Stimulated activated CD4-positive, alpha-beta T cell treated with anti-CD3 and anti-CD28 coated beads, Interleukin-4, amount 100 ng/mL, for 1 hour (primary cell): ENCODE measurements at regions not wholly inside any gene's neighbourhood (a gene's known extent, or its start where the extent isn't known, plus 50 kb on each side); places are given as distances from the start of the nearest gene placed in this dataset.

ENCODE experiments used
- DNase-seq: peaks from one replicate; pipeline ENCODE4 v3.0.0-alpha.2; 2020

DNA sequence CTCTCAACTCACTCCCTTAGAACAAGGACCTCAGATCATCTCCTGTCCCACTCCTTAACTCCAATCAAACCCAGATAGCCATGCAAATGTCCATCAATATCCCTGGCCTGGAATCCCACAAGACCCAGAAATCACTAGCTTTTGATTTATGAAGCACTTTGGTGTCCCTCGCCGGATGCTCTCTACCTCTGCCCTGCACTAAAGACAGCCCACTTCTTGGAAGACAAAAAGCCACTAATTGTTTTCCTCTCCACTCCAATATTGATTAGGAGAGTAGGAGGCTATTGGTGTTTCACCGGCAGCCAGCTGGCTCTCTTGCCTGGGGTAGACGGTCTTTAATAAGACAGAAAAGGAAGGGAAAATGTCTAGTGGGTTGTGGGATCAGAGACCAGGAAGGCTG lies 221.2 kb downstream of the BUD13 start:
- no peak for DNase-seq

DNA sequence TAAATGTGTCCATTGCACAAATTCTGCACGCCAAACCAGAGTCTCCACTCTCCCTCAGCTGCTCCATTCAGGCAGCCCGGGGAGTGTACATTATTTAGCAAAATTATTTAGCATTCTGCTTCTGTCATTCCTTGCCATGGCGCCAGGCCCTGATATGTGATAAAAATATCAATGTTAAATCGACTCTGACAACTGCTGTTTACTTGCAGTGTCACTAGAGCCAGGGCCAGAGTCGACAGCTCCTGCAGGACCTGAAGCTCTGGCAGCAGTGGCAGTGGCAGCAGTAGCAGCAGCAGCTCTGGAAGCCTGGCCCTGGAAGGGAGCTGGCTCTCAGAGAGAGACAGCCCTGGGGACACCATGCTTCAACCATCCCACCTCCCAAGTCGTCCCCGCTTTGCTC lies 224.5 kb downstream of the BUD13 start:
- DNase-seq: no peak

- DNase-seq: no peak
Observed at GRCh38 chr11:116547571-116547970, 225.2 kb downstream of the BUD13 start.

- DNase-seq: no peak
Observed at GRCh38 chr11:116545912-116546311, 226.9 kb downstream of the BUD13 start.

- DNase-seq: no peak
Observed at GRCh38 chr11:116544721-116545120, 228.1 kb downstream of the BUD13 start.

DNA sequence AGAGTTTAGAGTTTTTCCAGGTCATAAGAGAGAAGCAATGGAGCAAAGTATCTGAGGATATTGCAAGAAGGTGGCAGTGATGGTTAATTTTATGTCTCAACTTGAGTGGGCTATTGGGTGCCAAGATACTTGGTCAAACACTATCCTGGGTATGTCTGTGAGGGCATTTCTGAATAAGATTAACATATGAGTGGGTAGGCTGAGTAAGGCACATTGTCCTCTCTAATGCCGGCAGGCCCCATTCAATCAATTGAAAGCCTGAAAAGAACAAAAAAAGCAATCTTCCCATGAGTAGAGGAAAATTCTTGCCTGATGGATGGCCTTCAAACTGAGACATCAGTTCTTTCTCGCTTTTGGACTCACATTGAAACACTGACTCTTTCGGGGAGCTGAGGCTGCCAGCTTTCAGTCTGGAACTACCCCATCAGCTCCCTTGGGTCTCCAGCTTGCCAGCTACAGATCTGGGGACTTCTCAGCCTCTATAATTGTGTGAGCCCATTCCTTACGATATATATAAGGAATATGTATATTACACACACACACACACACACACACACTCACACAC lies 228.8 kb downstream of the BUD13 start:
- no peak for DNase-seq

DNA sequence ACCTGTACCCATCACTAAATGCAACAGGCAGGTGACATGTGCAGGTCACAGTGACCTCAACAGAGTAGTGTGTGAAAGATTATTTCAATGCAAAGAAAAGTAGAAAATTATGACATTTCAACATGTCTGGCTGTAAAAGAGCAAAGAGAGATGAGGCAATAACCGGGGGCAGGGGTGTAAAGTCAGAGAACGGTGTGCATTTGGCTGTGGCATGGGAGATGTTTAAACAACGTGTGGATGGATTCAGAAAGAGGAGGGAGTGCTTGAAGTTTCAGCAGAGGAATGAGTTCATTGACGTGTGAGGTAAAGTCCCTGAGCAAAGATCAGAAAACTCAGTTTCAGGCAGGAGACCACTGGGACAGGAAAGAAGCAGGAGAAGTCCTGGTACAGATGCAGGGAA lies 229.7 kb downstream of the BUD13 start:
- DNase-seq: no peak

DNA sequence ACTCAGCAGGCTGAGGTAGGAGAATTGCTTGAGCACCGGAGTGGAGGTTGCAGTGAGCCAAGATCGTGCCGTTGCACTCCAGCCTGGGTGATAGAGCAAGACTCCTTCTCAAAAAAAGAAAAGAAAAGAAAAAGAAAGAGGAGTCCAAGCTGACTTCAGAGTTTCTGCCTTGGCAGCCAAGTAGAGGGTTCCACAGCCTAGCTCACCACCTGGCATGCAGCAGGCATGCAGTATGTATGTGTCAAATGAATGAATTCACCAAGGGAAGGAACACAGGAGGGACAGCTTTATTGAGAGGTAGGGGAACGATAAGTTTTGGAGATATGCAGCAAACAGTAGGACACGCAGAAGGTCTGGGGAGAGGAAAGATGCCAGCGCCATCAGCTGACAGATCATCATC lies 230.4 kb downstream of the BUD13 start:
- no peak for DNase-seq

GRCh38 chr11:116541460-116541859 lies 231.3 kb downstream of the BUD13 start:
- DNase-seq: no peak

GRCh38 chr11:116540645-116541304 lies 232.0 kb downstream of the BUD13 start:
- no peak for DNase-seq

DNA sequence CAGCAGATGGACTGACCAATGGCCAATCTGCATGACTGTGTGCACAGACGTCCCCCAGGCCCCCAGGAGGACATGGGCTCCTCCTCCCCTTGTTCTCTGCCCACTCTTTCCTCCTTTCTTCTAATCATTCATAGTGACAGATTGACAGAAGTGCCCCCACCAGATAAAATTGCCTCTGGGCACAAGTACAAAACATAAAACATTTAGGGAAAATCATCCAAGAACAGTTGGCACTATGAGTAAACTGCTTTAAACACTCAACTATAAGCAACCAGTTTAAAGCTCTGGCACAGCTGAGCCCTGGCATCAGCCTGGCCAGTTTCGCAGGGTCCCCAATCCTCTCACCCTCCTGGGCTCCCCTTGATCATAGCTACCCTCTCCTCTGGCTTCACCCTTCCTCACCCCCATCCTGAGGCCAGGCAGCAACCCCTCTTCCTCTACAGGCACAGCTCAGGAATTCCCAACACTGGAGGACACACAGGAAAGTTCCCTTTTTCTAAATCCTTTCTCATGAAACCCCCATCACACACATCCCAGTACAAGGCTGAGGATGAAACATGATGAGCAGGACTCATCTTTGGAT lies 232.9 kb downstream of the BUD13 start:
- no peak for DNase-seq

- DNase-seq: no peak
Observed at GRCh38 chr11:116539211-116539610, 233.6 kb downstream of the BUD13 start.

- DNase-seq: no peak
Observed at GRCh38 chr11:116538677-116539076, 234.1 kb downstream of the BUD13 start.

- DNase-seq: no peak
Observed at GRCh38 chr11:116537709-116538108, 235.1 kb downstream of the BUD13 start.

DNA sequence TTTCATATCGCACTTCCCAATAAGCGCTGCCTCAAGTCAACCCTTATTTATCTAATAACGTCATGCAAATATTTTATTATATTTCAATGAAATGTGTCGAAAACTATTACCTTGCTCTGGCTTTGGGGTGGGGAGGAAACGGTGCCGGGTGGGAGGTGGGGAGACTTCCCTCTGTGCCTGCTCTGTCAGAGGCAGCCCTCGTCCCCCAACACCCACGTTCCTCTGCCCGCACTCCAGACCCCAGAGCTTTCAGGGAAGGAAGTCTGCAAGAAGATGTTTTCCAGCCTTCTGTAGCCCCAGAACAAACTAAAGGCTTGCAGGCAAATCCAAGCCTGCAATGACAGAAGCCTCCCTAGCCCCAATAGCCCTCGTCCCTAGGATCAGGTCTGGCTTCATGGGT lies 235.7 kb downstream of the BUD13 start:
- DNase-seq: no peak

- DNase-seq: no peak
Observed at GRCh38 chr11:116536416-116536815, 236.4 kb downstream of the BUD13 start.

DNA sequence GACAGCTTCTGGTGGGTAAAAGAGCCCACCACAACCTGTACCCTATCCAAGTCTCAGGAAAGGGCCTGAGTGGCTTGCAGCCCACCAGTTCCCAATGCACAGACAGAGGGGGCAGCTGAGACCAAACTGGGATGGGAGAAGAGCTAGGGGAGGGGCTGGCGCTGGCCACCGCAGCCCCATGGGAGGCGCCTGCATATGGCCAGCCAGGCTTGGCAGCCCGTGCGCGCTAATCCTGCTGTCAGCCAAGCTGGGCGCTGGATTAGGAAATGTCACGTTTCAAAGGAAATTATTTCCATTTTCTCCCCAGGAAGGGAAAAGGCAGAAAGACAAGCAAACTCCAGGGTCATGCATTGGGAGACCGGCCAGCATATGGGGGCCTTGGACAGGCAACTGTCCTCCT lies 236.8 kb downstream of the BUD13 start:
- DNase-seq: no peak

- DNase-seq: no peak
Observed at GRCh38 chr11:116535120-116535519, 237.7 kb downstream of the BUD13 start.

DNA sequence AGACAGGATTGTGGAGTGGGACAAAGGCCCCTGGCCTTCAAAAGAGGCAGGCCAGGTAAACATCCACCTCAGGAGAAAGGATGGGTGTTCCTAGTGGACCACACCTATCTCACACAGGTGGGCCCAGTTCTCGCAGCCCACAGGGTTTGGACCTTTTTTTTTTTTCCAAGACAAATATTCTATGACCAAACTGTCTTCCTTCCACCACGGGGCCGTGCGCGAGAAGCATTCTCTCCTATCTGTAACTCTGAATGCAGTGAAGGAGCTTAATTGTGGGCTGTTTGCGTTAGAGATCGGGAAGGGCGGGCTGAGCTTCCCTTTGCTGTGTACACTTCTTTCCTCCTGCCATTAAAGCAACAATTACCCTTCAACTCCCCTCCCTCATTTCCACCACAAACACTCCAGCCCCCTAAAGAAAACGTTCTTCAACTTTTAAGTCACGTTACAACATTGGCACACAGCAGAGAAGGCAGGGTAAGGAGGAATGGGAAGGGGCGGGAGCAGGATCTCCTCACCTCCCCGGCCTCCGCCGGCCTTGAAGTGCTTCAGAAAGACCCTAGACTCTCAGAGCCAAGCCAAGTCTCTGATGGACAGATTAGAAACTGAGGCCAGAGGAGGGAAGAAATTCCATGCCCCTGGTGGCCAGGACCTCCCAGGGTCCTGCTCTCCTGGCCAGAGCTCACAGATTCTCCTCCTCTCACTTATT lies 238.4 kb downstream of the BUD13 start:
- no peak for DNase-seq

GRCh38 chr11:116533186-116533825 lies 239.5 kb downstream of the BUD13 start:
- DNase-seq: no peak

DNA sequence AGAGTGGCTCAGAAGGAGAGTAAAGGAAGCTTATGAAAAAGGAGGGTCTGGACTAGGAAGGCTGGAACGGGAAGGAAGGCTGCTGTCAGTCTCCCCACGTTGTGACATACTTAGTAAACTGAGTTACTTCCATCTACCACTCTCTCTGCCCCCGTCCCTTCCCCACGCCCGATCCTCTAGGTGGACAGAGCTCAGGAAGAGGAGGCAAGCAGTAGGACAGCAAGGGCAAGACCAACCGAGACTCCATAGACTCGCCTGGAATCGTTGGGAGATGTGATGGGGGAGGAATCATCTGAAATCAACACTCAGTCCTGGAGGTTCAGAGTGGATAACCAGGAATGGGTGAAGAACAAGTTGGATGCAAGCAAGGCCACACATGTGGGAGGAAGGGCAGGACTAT lies 240.7 kb downstream of the BUD13 start:
- DNase-seq: no peak

- no peak for DNase-seq
Observed at GRCh38 chr11:116530705-116531104, 242.1 kb downstream of the BUD13 start.

DNA sequence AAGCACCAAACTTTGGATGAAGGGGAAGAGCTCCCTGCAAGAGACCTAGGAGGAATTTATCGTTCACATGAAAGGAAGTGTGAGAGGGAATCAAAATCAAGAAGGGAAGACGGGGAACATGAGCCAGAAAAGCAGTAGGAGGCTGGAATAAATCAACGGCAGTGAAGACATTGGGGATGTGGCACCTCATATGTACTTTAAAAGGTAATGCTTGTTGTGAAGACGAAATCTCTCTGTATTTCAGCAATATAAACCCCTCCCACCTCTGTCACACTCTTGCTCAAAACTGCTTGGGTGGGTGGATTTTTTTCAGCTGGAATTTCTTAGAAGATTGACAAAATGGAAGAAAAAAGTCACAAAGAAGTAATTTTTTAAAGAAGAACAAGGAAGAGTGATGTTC lies 243.5 kb downstream of the BUD13 start:
- no peak for DNase-seq
